Transverse colon (tissue), 4 donors: ENCODE measurements at regions not wholly inside any gene's neighbourhood (a gene's known extent, or its start where the extent isn't known, plus 50 kb on each side); places are given as distances from the start of the nearest gene placed in this dataset.

Source experiments
- DNase-seq: peaks from one replicate; pipeline ENCODE4 v3.0.0-alpha.2; 2019
- H3K27ac ChIP-seq, 4 donors: fragments of 200-600 bp; sonication (generic); 2 replicates each; pipeline ENCODE4 v1.5.1; 2016 to 2018; ENCODE audit warnings: inconsistent platforms in 4 of 4
- H3K27me3 ChIP-seq: fragments of 200-600 bp; sonication (generic); 2 replicates; pipeline ENCODE4 v1.5.1; 2017; ENCODE audit warnings: inconsistent platforms
- H3K36me3 ChIP-seq, 4 donors: fragments of 200-600 bp; sonication (generic); 2 replicates each; pipeline ENCODE4 v1.5.1; 2017 to 2019; ENCODE audit warnings: inconsistent platforms in 4 of 4
- H3K4me1 ChIP-seq, 4 donors: fragments of 200-600 bp; sonication (generic); 2 replicates each; pipeline ENCODE4 v1.5.1; 2017 to 2020; ENCODE audit warnings: inconsistent platforms in 4 of 4
- H3K4me3 ChIP-seq, 4 donors: fragments of 200-600 bp; sonication (generic); 1 replicate in 1 of 4; 2 replicates in 3 of 4; pipeline versions ENCODE4 v1.5.1 to v1.6.1; 2017 to 2019; ENCODE audit warnings: inconsistent platforms in 4 of 4
- H3K9me3 ChIP-seq, 2 donors: fragments of 200-600 bp; sonication (generic); 2 replicates each; pipeline ENCODE4 v1.5.1; 2017 to 2019; ENCODE audit warnings: inconsistent platforms in 2 of 2
- CTCF ChIP-seq, 5 experiments: fragments of 200-600 bp in 3 of 5; fragments of 450-650 bp in 2 of 5; sonication (generic) in 3 of 5; IDR thresholded peaks; 1 replicate in 2 of 5; 2 replicates in 3 of 5; pipeline ENCODE4 v1.5.1; 2016 to 2017; ENCODE audit warnings: antibody characterized with exemption in 5 of 5, inconsistent platforms in 3 of 5, mild to moderate bottlenecking in 2 of 5, moderate library complexity in 1 of 5
- EP300 ChIP-seq: sonication (generic); formaldehyde crosslinking; IDR thresholded peaks from one replicate; pipeline ENCODE4 v1.6.1; 2017; ENCODE audit warnings: antibody characterized with exemption, low read depth
- POLR2A ChIP-seq: fragments of 450-650 bp; IDR thresholded peaks from one replicate; pipeline ENCODE4 v1.6.1; 2016; ENCODE audit warnings: antibody characterized with exemption, mild to moderate bottlenecking, moderate library complexity
- POLR2AphosphoS5 ChIP-seq, 3 donors: sonication (generic); formaldehyde crosslinking; IDR thresholded peaks; one replicate each; pipeline ENCODE4 v1.6.1; 2016; ENCODE audit warnings: antibody characterized with exemption in 3 of 3
- WGBS, 2 donors: methylation state at CpG; one replicate each; pipeline ENCODE4 v1.1.5; 2018; ENCODE audit warnings: low coverage in 1 of 2; 5-methylcytosine and 5-hydroxymethylcytosine counted together
- in situ Hi-C, 4 donors: fragments of 200-750 bp; cut with MboI; loops; one replicate each; pipeline versions ENCODE4 v1.15.0 to v1.15.1; 2017; ENCODE audit warnings: low sequenced_read_pairs in 3 of 4, low pct_ligation_motif_present in 1 of 4, low pct_unique_long_range_greater_than_20kb in 1 of 4
- intact Hi-C: fragments of 100-400 bp; cut with DNase I; formaldehyde crosslinking; loops from one replicate; pipeline ENCODE4 v1.15.1; 2023; ENCODE audit warnings: low total_unique reads

- intact Hi-C loops (no loop called here), in situ Hi-C loops (no loop called here)
- H3K27me3 ChIP-seq = no peaks in the 10 kb centered on the region
- H3K4me3 ChIP-seq = no peak overlapping the region
- WGBS, 2 donors = 49 to 72% methylated on average over 3 to 11 of the region's 11 CpGs
- no peak for TF ChIP-seq CTCF (IDR thresholded peaks at IDR 0.05)
- no peak for TF ChIP-seq POLR2A
- TF ChIP-seq POLR2AphosphoS5 (IDR thresholded peaks at IDR 0.05) = no peak
- no peak for TF ChIP-seq EP300
- H3K27ac ChIP-seq = peak overlapping the region in 1 of 4 donors; percentile 1
- DNase-seq = no peak
- H3K9me3 ChIP-seq = no peaks in the 10 kb centered on the region
- H3K4me1 ChIP-seq = peaks cover 0 to 7% (median 2%) of the 10 kb centered on the region in 4 donors
- H3K36me3 ChIP-seq = no peaks in the 10 kb centered on the region
Measured at GRCh38 chr16:86448306-86448890, 61.9 kb upstream of the FOXF1 start.

- intact Hi-C loops (no loop called here), in situ Hi-C loops (no loop called here)
- H3K36me3 ChIP-seq = no peaks in the 10 kb centered on the region
- no peak overlapping the region for H3K27ac ChIP-seq
- no peaks in the 10 kb centered on the region for H3K9me3 ChIP-seq
- TF ChIP-seq CTCF (IDR thresholded peaks at IDR 0.05) (no peak), POLR2A (no peak), POLR2AphosphoS5 (IDR thresholded peaks at IDR 0.05) (no peak), EP300 (no peak)
- H3K4me3 ChIP-seq = no peak overlapping the region
- H3K4me1 ChIP-seq = peaks cover 0 to 1% (median 0%) of the 10 kb centered on the region in 4 donors
- no peaks in the 10 kb centered on the region for H3K27me3 ChIP-seq
- WGBS, 2 donors = 47 to 74% methylated on average over 2 to 16 of the region's 16 CpGs
- no peak for DNase-seq
Measured at GRCh38 chr16:86449446-86450095, 60.8 kb upstream of the FOXF1 start.

GRCh38 chr16:86450691-86451090 is 59.6 kb upstream of the FOXF1 start:
- Histone ChIP-seq H3K36me3 (no peaks in the 10 kb centered on the region), H3K27ac (no peak overlapping the region), H3K27me3 (no peaks in the 10 kb centered on the region), H3K4me1 (no peaks in the 10 kb centered on the region), H3K4me3 (no peak overlapping the region), H3K9me3 (no peaks in the 10 kb centered on the region)
- WGBS, 2 donors = 92% methylated on average over 2 of the region's 2 CpGs; no CpG with 5 or more reads in 1 of the 2 donors
- in situ Hi-C loops = no loop called here
- intact Hi-C loops = no loop called here
- no peak for DNase-seq
- no peak for TF ChIP-seq EP300
- TF ChIP-seq POLR2A = no peak
- no peak for TF ChIP-seq CTCF (IDR thresholded peaks at IDR 0.05)
- TF ChIP-seq POLR2AphosphoS5 (IDR thresholded peaks at IDR 0.05) = no peak

GRCh38 chr16:86452451-86452850 is 57.9 kb upstream of the FOXF1 start:
- intact Hi-C loops (no loop called here), in situ Hi-C loops (no loop called here)
- H3K4me1 ChIP-seq = peaks cover 0 to 5% (median 0%) of the 10 kb centered on the region in 4 donors
- no peak overlapping the region for H3K27ac ChIP-seq
- no peaks in the 10 kb centered on the region for H3K36me3 ChIP-seq
- TF ChIP-seq EP300 (no peak), POLR2A (no peak), CTCF (IDR thresholded peaks at IDR 0.05) (no peak), POLR2AphosphoS5 (IDR thresholded peaks at IDR 0.05) (no peak)
- 83% methylated on average over 2 of the region's 2 CpGs; no CpG with 5 or more reads in 1 of the 2 donors for whole genome bisulfite sequencing, 2 donors
- H3K4me3 ChIP-seq = no peak overlapping the region
- H3K27me3 ChIP-seq = no peaks in the 10 kb centered on the region
- H3K9me3 ChIP-seq = no peaks in the 10 kb centered on the region
- DNase-seq = no peak
